Duodenal mucosa (tissue), 2 donors: ENCODE measurements at regions not wholly inside any gene's neighbourhood (a gene's known extent, or its start where the extent isn't known, plus 50 kb on each side); places are given as distances from the start of the nearest gene placed in this dataset.

Source experiments
- H3K27ac ChIP-seq: one replicate; pipeline ENCODE4 v1.7.0; 2013; ENCODE audit warnings: low read depth, low read length
- H3K27me3 ChIP-seq, 2 donors: one replicate each; pipeline ENCODE4 v1.7.0; 2013; ENCODE audit warnings: low read length in 2 of 2, control low read depth in 1 of 2; ENCODE audit not compliant: insufficient read depth in 2 of 2, control insufficient read depth in 1 of 2
- H3K36me3 ChIP-seq, 2 donors: one replicate each; pipeline ENCODE4 v1.7.0; 2013; ENCODE audit warnings: low read length in 2 of 2, control low read depth in 1 of 2; ENCODE audit not compliant: insufficient read depth in 2 of 2, control insufficient read depth in 1 of 2
- H3K4me1 ChIP-seq, 2 donors: one replicate each; pipeline ENCODE4 v1.7.0; 2013; ENCODE audit warnings: low read length in 2 of 2, control low read depth in 1 of 2; ENCODE audit not compliant: insufficient read depth in 2 of 2, control insufficient read depth in 1 of 2
- H3K4me3 ChIP-seq, 2 donors: one replicate each; pipeline ENCODE4 v1.7.0; 2013; ENCODE audit warnings: low read length in 2 of 2, low read depth in 1 of 2
- H3K9ac ChIP-seq, 2 donors: one replicate each; pipeline ENCODE4 v1.7.0; 2013; ENCODE audit warnings: low read length in 2 of 2, low read depth in 1 of 2
- H3K9me3 ChIP-seq, 2 donors: one replicate each; pipeline ENCODE4 v1.7.0; 2013; ENCODE audit warnings: low read length in 2 of 2, control low read depth in 1 of 2; ENCODE audit not compliant: control insufficient read depth in 1 of 2

DNA sequence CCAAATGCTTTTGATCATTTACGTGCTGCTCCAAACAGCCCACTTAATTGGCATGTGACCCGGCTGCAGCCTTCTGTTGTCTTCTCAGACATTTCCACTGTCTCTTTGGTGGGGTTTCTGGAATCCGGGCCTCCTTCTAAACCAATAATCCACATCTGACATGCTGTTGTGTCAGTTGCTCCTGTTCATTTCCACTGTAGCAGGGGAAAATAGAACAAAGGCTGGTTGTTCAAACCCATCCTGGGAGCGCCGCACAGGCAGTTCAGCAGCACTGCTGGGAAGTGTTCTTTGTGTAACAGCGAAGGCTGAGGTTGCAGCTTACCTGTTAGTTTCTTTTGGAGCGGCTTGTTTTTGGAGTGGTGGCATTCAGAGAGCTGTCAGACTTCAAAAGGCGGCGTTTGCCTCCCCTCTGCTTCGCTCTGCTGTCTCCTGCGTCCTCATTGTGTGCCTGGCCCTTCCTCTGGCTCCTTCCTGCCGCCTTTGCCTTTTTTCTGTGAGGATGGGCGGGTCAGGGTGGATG, 149.4 kb downstream of the SNX10 start:
- no peak overlapping the region for H3K9ac ChIP-seq
- no peaks in the 10 kb centered on the region for H3K36me3 ChIP-seq
- H3K4me1 ChIP-seq = no peaks in the 10 kb centered on the region
- H3K27me3 ChIP-seq = no peaks in the 10 kb centered on the region
- no peak overlapping the region for H3K4me3 ChIP-seq
- no peaks in the 10 kb centered on the region for H3K9me3 ChIP-seq
- no peak overlapping the region for H3K27ac ChIP-seq

GRCh38 chr7:26441611-26442277, 150.1 kb downstream of the SNX10 start:
- Histone ChIP-seq H3K4me1 (no peaks in the 10 kb centered on the region), H3K27me3 (no peaks in the 10 kb centered on the region), H3K27ac (no peak overlapping the region), H3K9me3 (no peaks in the 10 kb centered on the region), H3K36me3 (no peaks in the 10 kb centered on the region), H3K4me3 (no peak overlapping the region), H3K9ac (no peak overlapping the region)

DNA sequence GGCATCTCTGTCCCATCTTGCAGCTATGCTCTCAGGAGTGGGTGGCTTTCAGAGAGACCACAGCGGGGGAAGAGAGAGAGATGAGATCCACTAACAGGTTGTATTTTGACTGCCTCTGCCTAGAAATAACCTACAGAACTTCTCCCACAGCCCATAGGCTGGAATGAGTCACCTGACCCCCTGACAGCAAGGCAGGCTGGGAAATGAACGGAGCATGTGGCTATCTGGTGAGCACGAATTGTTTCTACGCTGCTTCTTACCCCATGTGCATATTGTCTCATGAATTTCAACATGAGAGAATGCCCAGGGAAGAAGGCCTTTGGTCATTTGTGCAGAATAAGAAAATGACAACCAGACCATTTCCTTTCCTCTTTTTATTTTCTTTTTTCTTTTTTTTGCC, 151.3 kb downstream of the SNX10 start:
- Histone ChIP-seq H3K4me3 (no peak overlapping the region), H3K27ac (no peak overlapping the region), H3K27me3 (no peaks in the 10 kb centered on the region), H3K36me3 (no peaks in the 10 kb centered on the region), H3K4me1 (no peaks in the 10 kb centered on the region), H3K9me3 (no peaks in the 10 kb centered on the region), H3K9ac (no peak overlapping the region)

- no peaks in the 10 kb centered on the region for H3K36me3 ChIP-seq
- no peak overlapping the region for H3K27ac ChIP-seq
- no peak overlapping the region for H3K4me3 ChIP-seq
- H3K9me3 ChIP-seq = no peaks in the 10 kb centered on the region
- no peaks in the 10 kb centered on the region for H3K4me1 ChIP-seq
- H3K27me3 ChIP-seq = no peaks in the 10 kb centered on the region
- H3K9ac ChIP-seq = no peak overlapping the region
Measured at GRCh38 chr7:26443751-26444150, 152.1 kb downstream of the SNX10 start.

DNA sequence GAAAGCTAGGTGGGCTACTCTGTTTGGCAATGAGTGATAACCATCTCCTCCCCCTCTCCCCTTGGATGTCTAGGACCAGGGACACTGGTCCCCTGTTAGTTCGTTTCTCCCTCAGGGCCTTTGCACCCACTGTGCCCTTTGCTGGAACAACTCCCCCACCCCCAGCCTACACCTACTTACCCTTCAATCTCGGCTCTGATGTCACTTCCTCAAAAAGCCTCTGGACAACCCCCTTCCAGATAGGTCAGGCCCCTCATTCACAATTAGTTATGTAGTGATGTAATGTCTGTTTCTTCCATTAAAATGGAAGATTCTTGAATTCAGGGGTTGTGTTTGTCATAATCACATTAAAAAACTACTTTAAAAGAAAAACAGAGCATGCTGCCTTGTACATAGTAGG, 152.9 kb downstream of the SNX10 start:
- Histone ChIP-seq H3K27me3 (no peaks in the 10 kb centered on the region), H3K36me3 (no peaks in the 10 kb centered on the region), H3K4me3 (no peak overlapping the region), H3K9me3 (no peaks in the 10 kb centered on the region), H3K4me1 (no peaks in the 10 kb centered on the region), H3K9ac (no peak overlapping the region), H3K27ac (no peak overlapping the region)

GRCh38 chr7:26447116-26447515, 155.5 kb downstream of the SNX10 start:
- Histone ChIP-seq H3K9ac (no peak overlapping the region), H3K4me3 (no peak overlapping the region), H3K27me3 (no peaks in the 10 kb centered on the region), H3K36me3 (no peaks in the 10 kb centered on the region), H3K4me1 (no peaks in the 10 kb centered on the region), H3K27ac (no peak overlapping the region), H3K9me3 (no peaks in the 10 kb centered on the region)

GRCh38 chr7:26449175-26450165, 157.8 kb downstream of the SNX10 start:
- no peak overlapping the region for H3K9ac ChIP-seq
- no peaks in the 10 kb centered on the region for H3K9me3 ChIP-seq
- no peaks in the 10 kb centered on the region for H3K27me3 ChIP-seq
- H3K4me1 ChIP-seq = no peaks in the 10 kb centered on the region
- H3K4me3 ChIP-seq = no peak overlapping the region
- H3K27ac ChIP-seq = no peak overlapping the region
- H3K36me3 ChIP-seq = no peaks in the 10 kb centered on the region

GRCh38 chr7:26451997-26452396, 160.3 kb downstream of the SNX10 start:
- Histone ChIP-seq H3K4me3 (no peak overlapping the region), H3K36me3 (no peaks in the 10 kb centered on the region), H3K9ac (no peak overlapping the region), H3K4me1 (no peaks in the 10 kb centered on the region), H3K9me3 (no peaks in the 10 kb centered on the region), H3K27ac (no peak overlapping the region), H3K27me3 (no peaks in the 10 kb centered on the region)

- H3K4me3 ChIP-seq = no peak overlapping the region
- H3K9ac ChIP-seq = no peak overlapping the region
- no peaks in the 10 kb centered on the region for H3K9me3 ChIP-seq
- no peaks in the 10 kb centered on the region for H3K36me3 ChIP-seq
- no peaks in the 10 kb centered on the region for H3K27me3 ChIP-seq
- no peak overlapping the region for H3K27ac ChIP-seq
- H3K4me1 ChIP-seq = no peaks in the 10 kb centered on the region
Measured at GRCh38 chr7:26454180-26454579, 162.5 kb downstream of the SNX10 start.

DNA sequence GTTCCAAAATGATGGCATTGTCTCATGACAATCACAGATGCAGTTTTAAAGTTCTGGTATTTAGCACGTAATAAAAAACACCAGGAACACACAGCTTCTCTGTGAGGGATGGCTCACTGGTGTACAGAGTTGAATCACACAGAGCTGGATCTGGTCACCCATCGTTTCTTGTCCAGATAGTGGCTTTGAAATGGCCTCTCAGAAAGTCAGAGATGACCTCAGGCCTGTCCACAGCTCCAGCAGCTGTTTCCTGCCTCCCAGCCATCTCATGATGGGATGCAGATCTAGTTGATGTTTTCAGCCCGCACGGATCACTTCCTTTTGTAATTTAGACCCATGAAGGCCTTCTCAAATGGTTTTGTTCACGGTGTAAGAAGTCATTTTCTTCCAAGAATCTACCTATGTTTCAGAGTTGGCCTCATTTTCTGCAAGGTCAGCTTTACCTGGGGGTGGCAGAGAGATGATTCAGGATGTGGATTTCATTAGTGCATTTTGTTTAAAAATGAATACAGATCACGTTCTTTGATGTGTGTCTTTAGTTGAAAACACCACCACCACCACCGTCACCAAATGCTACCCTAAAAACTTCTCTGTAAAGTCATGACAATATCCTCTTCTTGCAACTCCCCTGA, 166.2 kb downstream of the SNX10 start:
- Histone ChIP-seq H3K4me1 (no peaks in the 10 kb centered on the region), H3K9me3 (no peaks in the 10 kb centered on the region), H3K36me3 (no peaks in the 10 kb centered on the region), H3K27me3 (no peaks in the 10 kb centered on the region), H3K27ac (no peak overlapping the region), H3K4me3 (no peak overlapping the region), H3K9ac (no peak overlapping the region)
